ENCODE measurements at regions not wholly inside any gene's neighbourhood (a gene's known extent, or its start where the extent isn't known, plus 50 kb on each side); places are given as distances from the start of the nearest gene placed in this dataset.

DNA sequence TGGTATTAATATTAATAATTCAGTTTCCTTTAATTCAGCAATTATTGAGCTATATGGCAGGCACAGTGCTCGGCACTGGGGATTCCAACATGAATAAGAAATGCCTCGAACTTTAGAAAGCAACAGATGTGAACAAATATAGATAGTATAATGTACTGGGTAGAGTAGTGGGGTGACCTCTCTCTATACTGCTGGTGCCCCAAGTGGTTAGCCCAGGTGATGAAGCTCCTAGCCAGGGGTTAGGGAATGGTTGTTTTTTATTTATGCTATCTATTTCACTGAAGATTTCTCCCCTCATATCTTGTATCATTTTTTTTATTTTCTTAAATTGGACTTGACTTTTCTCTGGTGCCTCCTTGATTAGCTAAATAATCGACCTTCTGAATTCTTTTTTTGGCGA is 62.1 kb downstream of the BHLHE40 start:
- ChIA-PET POLR2A (no interaction called here), CTCF (interaction anchor here (2.1 to 2.8 kb wide), 2 partner anchors 15 to 330 kb away, joined by 10 read pairs; no protein-coding TSS in a partner anchor)
- TF ChIP-seq CTCF (IDR thresholded peaks at IDR 0.05; ENCODE audit: insufficient read depth, low read depth, low read length) = no peak

DNA sequence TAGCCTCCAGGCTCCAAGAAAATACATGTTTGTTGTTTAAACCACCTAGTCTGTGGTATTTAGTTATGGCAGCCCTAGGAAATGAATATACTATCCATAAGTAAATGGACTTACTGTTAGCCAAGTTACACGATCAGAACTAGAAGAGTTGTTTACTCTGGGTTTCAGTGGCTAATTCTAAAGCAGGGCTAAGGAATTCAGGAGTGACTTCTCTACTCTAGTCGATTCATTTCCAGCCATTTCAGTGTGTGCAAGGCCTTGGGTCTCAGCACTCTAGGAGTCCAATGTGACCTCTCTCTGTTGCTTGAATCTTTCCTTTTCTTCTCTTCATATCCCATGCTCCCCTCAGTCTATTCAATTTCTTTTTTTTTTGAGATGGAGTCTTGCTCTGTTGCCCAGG is 66.7 kb downstream of the BHLHE40 start:
- H3K27me3 ChIP-seq (ENCODE audit: control insufficient read depth, insufficient read depth, low read length) = no peaks in the 10 kb centered on the region
- no peak for TF ChIP-seq CTCF (IDR thresholded peaks at IDR 0.05; ENCODE audit: insufficient read depth, low read depth, low read length)
- no peak for DNase-seq (ENCODE audit: low read depth)
- H3K4me3 ChIP-seq (ENCODE audit: low read depth, low read length) = no peak overlapping the region
- ChIA-PET CTCF (no interaction called here), POLR2A (no interaction called here)
- H3K36me3 ChIP-seq (ENCODE audit: control insufficient read depth, insufficient read depth, low read length) = no peaks in the 10 kb centered on the region

More for the DNA sequence above, 62.1 kb downstream of the BHLHE40 start:
- Histone ChIP-seq H3K36me3 (ENCODE audit: control insufficient read depth, insufficient read depth, low read length) (no peaks in the 10 kb centered on the region), H3K27me3 (ENCODE audit: control insufficient read depth, insufficient read depth, low read length) (peaks cover 2% of the 10 kb centered on the region; the same call in 1 of the 2 replicates), H3K4me3 (ENCODE audit: low read depth, low read length) (no peak overlapping the region)
- no peak for DNase-seq (ENCODE audit: low read depth)

DNA sequence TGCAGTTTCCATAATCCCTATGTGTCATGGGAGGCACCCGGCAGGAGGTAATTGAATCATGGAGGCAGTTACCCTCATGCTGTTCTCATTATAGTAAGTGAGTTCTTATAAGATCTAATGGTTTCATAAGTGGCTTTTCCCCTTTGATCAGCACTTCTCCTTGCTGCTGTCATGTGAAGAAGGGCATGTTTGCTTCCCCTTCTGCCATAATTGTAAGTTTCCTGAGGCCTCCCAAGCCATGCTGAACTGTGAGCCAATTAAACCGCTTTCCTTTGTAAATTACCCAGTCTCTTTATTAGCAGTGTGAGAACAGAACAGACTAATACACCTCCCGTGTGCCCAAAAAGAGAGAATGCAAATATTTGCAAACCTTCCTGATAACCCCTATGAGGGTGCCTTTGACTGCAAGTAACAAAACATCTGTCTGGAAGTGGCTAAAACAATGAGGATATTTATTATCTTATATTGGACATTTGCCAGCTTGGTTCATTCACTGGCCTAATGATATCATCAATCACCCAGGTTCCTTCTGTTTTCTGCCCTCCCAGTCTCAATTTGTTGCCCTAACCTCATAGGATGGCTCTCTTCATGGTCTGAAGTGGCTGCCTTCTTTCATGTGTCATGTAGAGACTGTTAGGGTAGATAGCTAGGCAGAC is 68.7 kb downstream of the BHLHE40 start:
- H3K36me3 ChIP-seq (ENCODE audit: control insufficient read depth, insufficient read depth, low read length) = no peaks in the 10 kb centered on the region
- POLR2A ChIA-PET = no interaction called here
- TF ChIP-seq CTCF (IDR thresholded peaks at IDR 0.05; ENCODE audit: insufficient read depth, low read depth, low read length) = no peak
- H3K27me3 ChIP-seq (ENCODE audit: control insufficient read depth, insufficient read depth, low read length) = no peaks in the 10 kb centered on the region
- DNase-seq (ENCODE audit: low read depth) = no peak
- CTCF ChIA-PET = interaction anchor here (0.6 kb wide), 1 partner anchor 378 kb away, joined by 4 read pairs; no protein-coding TSS in a partner anchor
- H3K4me3 ChIP-seq (ENCODE audit: low read depth, low read length) = no peak overlapping the region

GRCh38 chr3:5051772-5052171 is 70.3 kb upstream of the ARL8B start:
- no peak for TF ChIP-seq CTCF (IDR thresholded peaks at IDR 0.05; ENCODE audit: insufficient read depth, low read depth, low read length)
- POLR2A ChIA-PET = no interaction called here
- H3K4me3 ChIP-seq (ENCODE audit: low read depth, low read length) = no peak overlapping the region
- H3K36me3 ChIP-seq (ENCODE audit: control insufficient read depth, insufficient read depth, low read length) = no peaks in the 10 kb centered on the region
- H3K27me3 ChIP-seq (ENCODE audit: control insufficient read depth, insufficient read depth, low read length) = no peaks in the 10 kb centered on the region
- CTCF ChIA-PET = interaction anchor here (1.2 to 10.8 kb wide), 3 partner anchors 72 to 338 kb away, joined by 3 to 178 read pairs (median 5); partner anchors contain the start of gene BHLHE40
- no peak for DNase-seq (ENCODE audit: low read depth)

GRCh38 chr3:5052247-5052646 is 69.8 kb upstream of the ARL8B start:
- ChIA-PET CTCF (interaction anchor here (0.7 to 10.8 kb wide), 7 partner anchors 12 to 338 kb away, joined by 3 to 178 read pairs (median 5); partner anchors contain the start of gene BHLHE40), POLR2A (no interaction called here)
- Histone ChIP-seq H3K27me3 (ENCODE audit: control insufficient read depth, insufficient read depth, low read length) (no peaks in the 10 kb centered on the region), H3K4me3 (ENCODE audit: low read depth, low read length) (no peak overlapping the region), H3K36me3 (ENCODE audit: control insufficient read depth, insufficient read depth, low read length) (no peaks in the 10 kb centered on the region)
- no peak for DNase-seq (ENCODE audit: low read depth)
- no peak for TF ChIP-seq CTCF (IDR thresholded peaks at IDR 0.05; ENCODE audit: insufficient read depth, low read depth, low read length)
